Osteocyte (in vitro differentiated cells): ENCODE measurements at regions not wholly inside any gene's neighbourhood (a gene's known extent, or its start where the extent isn't known, plus 50 kb on each side); places are given as distances from the start of the nearest gene placed in this dataset.

ENCODE experiments used
- DNase-seq: peaks from one replicate; pipeline ENCODE4 v3.0.0; 2021; ENCODE audit warnings: mixed read lengths; ENCODE audit not compliant: unreplicated experiment; ENCODE audit errors: extremely low spot score
- H3K27ac Mint-ChIP-seq: one replicate; pipeline ENCODE4 v1.8.0; 2021; ENCODE audit warnings: mild to moderate bottlenecking, mixed read lengths; ENCODE audit not compliant: unreplicated experiment
- H3K27me3 Mint-ChIP-seq: one replicate; pipeline ENCODE4 v1.8.0; 2021; ENCODE audit warnings: mixed read lengths; ENCODE audit not compliant: unreplicated experiment
- H3K36me3 Mint-ChIP-seq: one replicate; pipeline ENCODE4 v1.8.0; 2021; ENCODE audit warnings: mixed read lengths; ENCODE audit not compliant: unreplicated experiment
- H3K4me1 Mint-ChIP-seq: one replicate; pipeline ENCODE4 v1.8.0; 2021; ENCODE audit warnings: mixed read lengths; ENCODE audit not compliant: unreplicated experiment
- H3K4me3 Mint-ChIP-seq: one replicate; pipeline ENCODE4 v1.8.0; 2021; ENCODE audit warnings: mild to moderate bottlenecking, moderate library complexity, mixed read lengths; ENCODE audit not compliant: unreplicated experiment
- H3K9me3 Mint-ChIP-seq: one replicate; pipeline ENCODE4 v1.8.0; 2021; ENCODE audit warnings: mixed read lengths; ENCODE audit not compliant: unreplicated experiment
- TF ChIP-seq, protein P1 (sequence below): fragments of 200-600 bp; sonication (generic); IDR thresholded peaks from 2 replicates; pipeline ENCODE4 v1.5.0; 2021; ENCODE audit warnings: antibody characterized with exemption, mild to moderate bottlenecking, moderate library complexity

DNA sequence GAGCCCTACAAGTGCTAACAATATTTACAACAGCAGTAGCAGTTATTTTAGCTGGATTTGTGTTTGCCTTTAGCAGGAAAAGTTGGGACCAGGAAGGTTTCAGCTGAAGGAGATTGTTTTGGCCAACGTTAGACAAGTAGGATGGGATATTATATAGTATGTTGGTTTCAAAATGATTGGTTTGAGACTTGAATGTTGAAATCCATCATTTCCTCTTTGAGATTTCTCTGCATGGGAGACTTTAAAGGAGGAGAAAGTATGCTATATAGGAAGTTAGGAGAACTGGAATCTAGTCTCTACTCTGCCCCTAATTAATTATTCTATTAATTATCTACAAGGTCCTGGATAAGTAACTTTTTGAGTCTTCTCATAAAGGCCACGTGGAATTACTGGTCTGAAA lies 263.8 kb downstream of the PTEN start:
- Mint-ChIP-seq H3K9me3 (no peaks in the 10 kb centered on the region), H3K27me3 (no peaks in the 10 kb centered on the region), H3K4me3 (no peak overlapping the region), H3K36me3 (no peaks in the 10 kb centered on the region), H3K4me1 (no peaks in the 10 kb centered on the region), H3K27ac (no peak overlapping the region)
- TF ChIP-seq, protein P1, sequence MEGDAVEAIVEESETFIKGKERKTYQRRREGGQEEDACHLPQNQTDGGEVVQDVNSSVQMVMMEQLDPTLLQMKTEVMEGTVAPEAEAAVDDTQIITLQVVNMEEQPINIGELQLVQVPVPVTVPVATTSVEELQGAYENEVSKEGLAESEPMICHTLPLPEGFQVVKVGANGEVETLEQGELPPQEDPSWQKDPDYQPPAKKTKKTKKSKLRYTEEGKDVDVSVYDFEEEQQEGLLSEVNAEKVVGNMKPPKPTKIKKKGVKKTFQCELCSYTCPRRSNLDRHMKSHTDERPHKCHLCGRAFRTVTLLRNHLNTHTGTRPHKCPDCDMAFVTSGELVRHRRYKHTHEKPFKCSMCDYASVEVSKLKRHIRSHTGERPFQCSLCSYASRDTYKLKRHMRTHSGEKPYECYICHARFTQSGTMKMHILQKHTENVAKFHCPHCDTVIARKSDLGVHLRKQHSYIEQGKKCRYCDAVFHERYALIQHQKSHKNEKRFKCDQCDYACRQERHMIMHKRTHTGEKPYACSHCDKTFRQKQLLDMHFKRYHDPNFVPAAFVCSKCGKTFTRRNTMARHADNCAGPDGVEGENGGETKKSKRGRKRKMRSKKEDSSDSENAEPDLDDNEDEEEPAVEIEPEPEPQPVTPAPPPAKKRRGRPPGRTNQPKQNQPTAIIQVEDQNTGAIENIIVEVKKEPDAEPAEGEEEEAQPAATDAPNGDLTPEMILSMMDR, result no peak
- DNase-seq, result no peak

DNA sequence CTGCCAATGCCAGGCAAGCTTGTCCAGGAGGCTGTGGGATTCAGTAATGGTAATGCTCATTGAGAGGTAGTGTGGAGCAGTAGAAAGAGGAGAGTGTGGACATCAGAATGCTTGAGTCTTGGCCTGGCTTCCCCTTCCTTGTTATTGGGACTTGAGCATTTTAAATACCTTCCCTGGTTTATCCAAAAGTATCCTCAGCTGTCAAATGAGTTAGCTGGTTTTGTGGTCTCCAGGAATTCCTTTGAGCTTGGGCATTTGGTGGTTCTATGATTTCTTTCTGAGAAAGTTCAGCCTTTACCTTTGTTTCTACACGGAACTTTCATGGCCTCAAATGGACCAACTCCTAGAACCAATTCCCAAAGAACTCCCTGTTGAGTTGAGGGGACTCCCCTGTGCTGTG lies 264.3 kb downstream of the PTEN start:
- Mint-ChIP-seq H3K36me3 (no peaks in the 10 kb centered on the region), H3K27me3 (no peaks in the 10 kb centered on the region), H3K4me1 (no peaks in the 10 kb centered on the region), H3K9me3 (no peaks in the 10 kb centered on the region), H3K27ac (no peak overlapping the region), H3K4me3 (no peak overlapping the region)
- TF ChIP-seq, protein P1, result no peak
- no peak for DNase-seq

DNA sequence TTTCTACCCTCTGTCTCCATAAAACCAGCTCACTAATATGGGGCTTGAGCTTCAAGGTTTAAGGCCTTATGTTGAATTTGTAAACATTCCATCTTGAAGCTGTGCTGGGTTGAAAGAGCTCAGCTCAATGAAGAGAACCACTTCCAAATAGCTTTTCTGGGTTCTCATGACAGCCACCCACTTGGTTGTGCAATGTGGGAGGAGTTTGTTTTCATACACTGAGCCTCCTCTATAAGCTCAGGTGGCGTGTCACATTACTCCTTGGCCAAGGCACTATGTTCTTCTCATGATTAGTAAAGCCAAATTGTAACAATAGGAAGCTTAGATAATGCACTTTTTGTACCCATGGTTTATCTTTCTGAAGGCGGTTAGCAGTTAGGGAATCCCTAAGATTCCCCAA lies 265.6 kb downstream of the PTEN start:
- no peaks in the 10 kb centered on the region for H3K36me3 Mint-ChIP-seq
- no peaks in the 10 kb centered on the region for H3K9me3 Mint-ChIP-seq
- TF ChIP-seq, protein P1, result no peak
- no peak overlapping the region for H3K4me3 Mint-ChIP-seq
- no peaks in the 10 kb centered on the region for H3K27me3 Mint-ChIP-seq
- no peak for DNase-seq
- no peaks in the 10 kb centered on the region for H3K4me1 Mint-ChIP-seq
- no peak overlapping the region for H3K27ac Mint-ChIP-seq

DNA sequence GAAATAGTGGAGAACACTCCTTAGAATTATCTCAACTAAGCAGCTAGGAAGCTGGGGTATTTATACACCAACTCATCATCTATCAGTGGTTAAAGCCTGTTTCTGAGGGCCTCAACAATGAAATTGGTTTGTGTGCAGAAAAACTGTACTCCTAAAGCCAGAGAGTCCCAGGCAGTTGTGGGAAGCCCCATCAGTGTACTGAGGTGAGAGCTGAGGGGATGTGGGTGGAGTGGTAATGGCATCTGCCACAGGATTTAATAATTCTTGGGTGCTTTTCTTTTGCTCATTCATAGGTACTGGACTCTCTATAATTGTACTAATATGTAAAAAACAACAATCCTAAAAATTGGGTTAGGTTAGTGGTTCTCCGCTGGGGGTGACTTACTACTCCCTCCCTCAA lies 267.5 kb downstream of the PTEN start:
- TF ChIP-seq, protein P1, result no peak
- Mint-ChIP-seq H3K27me3 (no peaks in the 10 kb centered on the region), H3K9me3 (no peaks in the 10 kb centered on the region), H3K4me3 (no peak overlapping the region), H3K36me3 (no peaks in the 10 kb centered on the region), H3K27ac (no peak overlapping the region), H3K4me1 (no peaks in the 10 kb centered on the region)
- DNase-seq, result no peak

DNA sequence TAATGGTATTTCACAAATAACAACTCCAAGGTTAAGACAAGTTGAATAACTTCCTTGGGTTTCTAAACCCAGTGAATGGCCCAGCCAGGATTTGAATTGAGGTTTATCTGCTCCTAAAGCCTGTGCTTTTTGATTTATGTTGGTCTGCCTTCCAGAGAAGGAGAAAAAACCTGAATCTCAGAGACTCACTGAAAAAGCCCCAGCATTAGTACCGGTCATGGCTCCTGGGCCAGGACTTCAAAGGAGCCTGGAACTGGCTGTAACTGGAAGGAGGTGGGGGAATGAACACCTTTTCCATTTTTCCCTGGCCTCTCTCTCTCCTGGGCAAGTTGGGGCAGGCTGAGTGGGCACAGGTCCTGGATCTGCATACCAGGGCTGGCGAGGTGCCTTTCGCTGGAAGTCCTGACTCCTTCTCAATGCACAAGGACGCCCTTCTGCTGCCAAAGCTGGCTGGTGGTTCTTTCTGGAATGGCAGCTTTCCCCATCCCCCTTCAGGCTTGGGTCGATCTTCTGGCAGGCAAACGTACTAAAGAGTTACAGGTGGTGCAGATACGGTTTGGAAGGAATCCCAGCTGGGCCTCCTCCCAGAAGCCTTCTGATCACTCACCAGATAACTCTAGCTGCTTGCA lies 268.2 kb downstream of the PTEN start:
- Mint-ChIP-seq H3K4me1 (no peaks in the 10 kb centered on the region), H3K27me3 (no peaks in the 10 kb centered on the region), H3K27ac (no peak overlapping the region), H3K9me3 (no peaks in the 10 kb centered on the region), H3K36me3 (no peaks in the 10 kb centered on the region), H3K4me3 (no peak overlapping the region)
- no peak for DNase-seq
- TF ChIP-seq, protein P1, result no peak
